Limb (tissue), 2 donors: ENCODE measurements at regions not wholly inside any gene's neighbourhood (a gene's known extent, or its start where the extent isn't known, plus 50 kb on each side); places are given as distances from the start of the nearest gene placed in this dataset.
"Not testable (repeated sequence)": the region's sequence is repeated elsewhere in the genome, so short reads cannot be mapped to it uniquely, and the experiment has no call there.

Experiments used
- DNase-seq, 2 donors: peaks; one replicate each; pipeline ENCODE4 v3.0.0-alpha.2; 2016; ENCODE audit errors: extremely low spot score in 2 of 2

- DNase-seq, result no peak
These were observed 499.6 kb downstream of the TMEM121 start for GRCh38 chr14:106026026-106026425.

- DNase-seq, result not testable (repeated sequence)
These were observed 501.4 kb downstream of the TMEM121 start for GRCh38 chr14:106027759-106028158.

GRCh38 chr14:106029959-106030358 is 503.6 kb downstream of the TMEM121 start:
- no peak for DNase-seq

GRCh38 chr14:106037380-106037779 is 511.0 kb downstream of the TMEM121 start:
- no peak for DNase-seq

- no peak for DNase-seq
These were observed 511.9 kb downstream of the TMEM121 start for GRCh38 chr14:106038263-106038662.

- no peak for DNase-seq
These were observed 513.0 kb downstream of the TMEM121 start for GRCh38 chr14:106039400-106039799.

- DNase-seq, result no peak
These were observed 518.1 kb downstream of the TMEM121 start for GRCh38 chr14:106044515-106044914.

- no peak for DNase-seq
These were observed 518.7 kb downstream of the TMEM121 start for GRCh38 chr14:106044949-106045596.

- DNase-seq, result no peak
These were observed 525.4 kb downstream of the TMEM121 start for GRCh38 chr14:106051796-106052195.

GRCh38 chr14:106055289-106055688 is 528.9 kb downstream of the TMEM121 start:
- no peak for DNase-seq

GRCh38 chr14:106058342-106058741 is 532.0 kb downstream of the TMEM121 start:
- no peak for DNase-seq

GRCh38 chr14:106060276-106060975 is 534.0 kb downstream of the TMEM121 start:
- DNase-seq, result no peak

GRCh38 chr14:106061877-106062500 is 535.6 kb downstream of the TMEM121 start:
- not testable (repeated sequence) for DNase-seq

- DNase-seq, result no peak
These were observed 536.3 kb downstream of the TMEM121 start for GRCh38 chr14:106062502-106063272.

- no peak for DNase-seq
These were observed 541.6 kb downstream of the TMEM121 start for GRCh38 chr14:106067935-106068334.

GRCh38 chr14:106069804-106070625 is 543.6 kb downstream of the TMEM121 start:
- DNase-seq, result no peak

- DNase-seq, result no peak
These were observed 554.5 kb downstream of the TMEM121 start for GRCh38 chr14:106080922-106081321.

GRCh38 chr14:106081721-106082120 is 555.3 kb downstream of the TMEM121 start:
- not testable (repeated sequence) for DNase-seq

- no peak for DNase-seq
These were observed 556.7 kb downstream of the TMEM121 start for GRCh38 chr14:106083082-106083481.

- no peak for DNase-seq
These were observed 561.5 kb downstream of the TMEM121 start for GRCh38 chr14:106087837-106088236.

GRCh38 chr14:106088860-106089259 is 562.5 kb downstream of the TMEM121 start:
- DNase-seq, result not testable (repeated sequence)
